SU-DHL-6 (cell line): ENCODE measurements at regions not wholly inside any gene's neighbourhood (a gene's known extent, or its start where the extent isn't known, plus 50 kb on each side); places are given as distances from the start of the nearest gene placed in this dataset.

Experiments used
- H2AFZ ChIP-seq: fragments of 200-600 bp; sonication (generic); 2 replicates; pipeline ENCODE4 v1.6.1; 2014; ENCODE audit warnings: low read depth, mild to moderate bottlenecking, moderate library complexity, mixed read lengths, antibody characterized with exemption, low read length; ENCODE audit not compliant: severe bottlenecking
- H3F3A ChIP-seq: fragments of 200-600 bp; shearing (Covaris generic); 2 replicates; pipeline ENCODE4 v1.6.0; 2016; ENCODE audit warnings: antibody characterized with exemption, mild to moderate bottlenecking; ENCODE audit not compliant: insufficient read depth
- H3K27ac ChIP-seq: fragments of 200-600 bp; sonication (generic); 2 replicates; pipeline ENCODE4 v1.5.1; 2016; ENCODE audit warnings: low read depth, mild to moderate bottlenecking, low read length, moderate library complexity, mixed read lengths
- H3K27me3 ChIP-seq: fragments of 200-600 bp; sonication (generic), shearing (Covaris generic); 2 replicates; pipeline ENCODE4 v1.6.0; 2014; ENCODE audit warnings: mild to moderate bottlenecking, low read length
- H3K36me3 ChIP-seq: fragments of 200-600 bp; sonication (generic); 2 replicates; pipeline ENCODE4 v1.6.1; 2014; ENCODE audit warnings: mild to moderate bottlenecking, low read length, mixed read lengths
- H3K4me2 ChIP-seq: fragments of 300-600, 200-600 bp; shearing (Covaris generic), sonication (generic); 2 replicates; pipeline ENCODE4 v1.6.0; 2014; ENCODE audit warnings: low read length, low read depth, mild to moderate bottlenecking; ENCODE audit not compliant: poor library complexity, severe bottlenecking
- H3K4me3 ChIP-seq: fragments of 200-600 bp; sonication (generic); 2 replicates; pipeline ENCODE4 v1.5.1; 2014; ENCODE audit warnings: antibody characterized with exemption, low read length, mild to moderate bottlenecking, mixed read lengths; ENCODE audit not compliant: insufficient read depth, poor library complexity, severe bottlenecking
- H3K79me2 ChIP-seq: fragments of 200-600 bp; sonication (generic); 2 replicates; pipeline ENCODE4 v1.6.1; 2014; ENCODE audit warnings: mild to moderate bottlenecking, low read length, moderate library complexity; ENCODE audit not compliant: insufficient read depth
- H3K9ac ChIP-seq: fragments of 200-600 bp; sonication (generic); 2 replicates; pipeline ENCODE4 v1.7.0; 2014; ENCODE audit warnings: mild to moderate bottlenecking, low read length
- H3K9me2 ChIP-seq: fragments of 200-600 bp; sonication (generic); replicated peaks from 2 replicates; pipeline ENCODE4 v1.6.1; 2014; ENCODE audit warnings: low read length; ENCODE audit not compliant: insufficient read depth
- H3K9me3 ChIP-seq: fragments of 200-600 bp; sonication (generic); 2 replicates; pipeline ENCODE4 v1.6.1; 2014; ENCODE audit warnings: low read length, mixed read lengths; ENCODE audit not compliant: insufficient read depth
- H4K20me1 ChIP-seq: fragments of 200-600 bp; sonication (generic); 2 replicates; pipeline ENCODE4 v1.6.1; 2014; ENCODE audit warnings: low read depth, mild to moderate bottlenecking, antibody characterized with exemption, low read length, moderate library complexity, mixed read lengths
- CTCF ChIP-seq: fragments of 200-600 bp; sonication (generic); IDR thresholded peaks from one replicate; pipeline ENCODE4 v1.5.1; 2017; ENCODE audit warnings: antibody characterized with exemption, mild to moderate bottlenecking, low read length, moderate library complexity; ENCODE audit not compliant: insufficient read depth, poor library complexity, severe bottlenecking
- EZH2phosphoT487 ChIP-seq: fragments of 200-600 bp; sonication (generic), shearing (Covaris generic); conservative IDR thresholded peaks from 2 replicates; pipeline ENCODE4 v1.6.1; 2018; ENCODE audit warnings: mild to moderate bottlenecking, antibody characterized with exemption, low read length, moderate library complexity, mixed read lengths

DNA sequence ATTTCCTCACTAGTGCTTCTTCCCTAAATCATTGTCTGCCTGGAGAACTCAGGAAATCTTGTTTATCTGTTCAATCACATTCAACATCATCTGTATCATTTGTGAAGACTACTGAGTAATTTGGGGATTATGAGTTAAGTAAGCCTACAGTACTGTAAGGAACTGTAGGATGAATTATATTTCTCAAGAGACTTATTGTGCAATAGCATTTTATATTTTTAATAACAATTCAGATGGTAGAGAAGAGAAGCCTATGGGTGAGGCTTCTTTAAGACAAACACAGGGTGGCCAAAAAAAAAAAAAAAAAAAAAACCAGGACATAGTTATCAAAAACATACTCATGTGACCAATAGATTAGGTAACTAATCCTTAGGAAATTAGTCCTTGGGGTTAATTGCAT is 282.7 kb downstream of the FAM181B start:
- Histone ChIP-seq H3F3A (no peaks in the 10 kb centered on the region), H3K9ac (no peak overlapping the region), H4K20me1 (no peaks in the 10 kb centered on the region), H3K9me3 (no peaks in the 10 kb centered on the region), H3K79me2 (no peaks in the 10 kb centered on the region), H3K36me3 (no peaks in the 10 kb centered on the region), H3K4me3 (no peak overlapping the region), H2AFZ (no peak overlapping the region), H3K9me2 (no peaks in the 10 kb centered on the region), H3K4me2 (no peak overlapping the region), H3K27me3 (no peaks in the 10 kb centered on the region), H3K27ac (no peak overlapping the region)
- TF ChIP-seq CTCF (no peak), EZH2phosphoT487 (no peak)

- H3K27me3 ChIP-seq: no peaks in the 10 kb centered on the region
- H4K20me1 ChIP-seq: no peaks in the 10 kb centered on the region
- no peak overlapping the region for H3K4me3 ChIP-seq
- no peak overlapping the region for H2AFZ ChIP-seq
- no peaks in the 10 kb centered on the region for H3F3A ChIP-seq
- H3K9me3 ChIP-seq: no peaks in the 10 kb centered on the region
- H3K79me2 ChIP-seq: no peaks in the 10 kb centered on the region
- no peaks in the 10 kb centered on the region for H3K36me3 ChIP-seq
- no peak for TF ChIP-seq CTCF
- no peak for TF ChIP-seq EZH2phosphoT487
- H3K9ac ChIP-seq: no peak overlapping the region
- H3K4me2 ChIP-seq: no peak overlapping the region
- no peaks in the 10 kb centered on the region for H3K9me2 ChIP-seq
- H3K27ac ChIP-seq: no peak overlapping the region
Measured at GRCh38 chr11:82406611-82407010, 327.1 kb downstream of the FAM181B start.

- Histone ChIP-seq H3K9me2 (no peaks in the 10 kb centered on the region), H3K36me3 (no peaks in the 10 kb centered on the region), H3K9me3 (no peaks in the 10 kb centered on the region), H3K27ac (no peak overlapping the region), H3K9ac (no peak overlapping the region), H3F3A (no peaks in the 10 kb centered on the region), H3K4me2 (no peak overlapping the region), H3K4me3 (no peak overlapping the region), H3K27me3 (no peaks in the 10 kb centered on the region), H3K79me2 (no peaks in the 10 kb centered on the region), H2AFZ (no peak overlapping the region), H4K20me1 (no peaks in the 10 kb centered on the region)
- TF ChIP-seq CTCF (no peak), EZH2phosphoT487 (no peak)
Measured at GRCh38 chr11:82405421-82405820, 328.2 kb downstream of the FAM181B start.

DNA sequence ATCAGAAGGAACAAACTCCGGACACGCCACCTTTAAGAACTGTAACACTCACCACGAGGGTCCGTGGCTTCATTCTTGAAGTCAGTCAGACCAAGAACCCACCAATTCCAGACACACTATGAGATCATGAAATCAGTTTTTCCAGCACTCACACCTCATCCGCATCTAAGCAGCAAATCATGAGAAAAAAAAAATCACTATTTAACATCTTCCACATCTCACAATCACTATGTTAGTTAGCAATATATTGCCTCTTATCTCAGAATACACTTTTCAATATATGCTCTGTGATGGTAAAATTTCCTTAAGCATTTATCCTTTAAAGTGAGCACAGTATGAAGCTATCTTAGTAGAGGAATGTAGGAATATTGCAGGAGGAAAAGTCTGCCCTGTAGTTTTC is 328.7 kb downstream of the FAM181B start:
- H4K20me1 ChIP-seq: no peaks in the 10 kb centered on the region
- H3F3A ChIP-seq: no peaks in the 10 kb centered on the region
- H3K36me3 ChIP-seq: no peaks in the 10 kb centered on the region
- no peak overlapping the region for H3K27ac ChIP-seq
- H3K4me3 ChIP-seq: no peak overlapping the region
- H3K79me2 ChIP-seq: no peaks in the 10 kb centered on the region
- TF ChIP-seq EZH2phosphoT487 (no peak), CTCF (no peak)
- no peak overlapping the region for H3K9ac ChIP-seq
- no peaks in the 10 kb centered on the region for H3K27me3 ChIP-seq
- no peak overlapping the region for H3K4me2 ChIP-seq
- no peaks in the 10 kb centered on the region for H3K9me3 ChIP-seq
- H3K9me2 ChIP-seq: no peaks in the 10 kb centered on the region
- no peak overlapping the region for H2AFZ ChIP-seq
